B cell (primary cell): ENCODE measurements at regions not wholly inside any gene's neighbourhood (a gene's known extent, or its start where the extent isn't known, plus 50 kb on each side); places are given as distances from the start of the nearest gene placed in this dataset.
"Not testable (repeated sequence)": the region's sequence is repeated elsewhere in the genome, so short reads cannot be mapped to it uniquely, and the experiment has no call there.

Experiments used
- ATAC-seq: fragments of 200-7000 bp; cut with Tn5 transposase; one replicate; pipeline ENCODE4 v1.10.0; 2021; ENCODE audit warnings: low read depth, mild to moderate bottlenecking, moderate number of reproducible peaks, moderate library complexity
- CTCF ChIA-PET: fragments of 350-600 bp; sonication (Branson Sonifier 250); formaldehyde crosslinking; loops from one replicate; lab custom pipeline; 2021; ENCODE audit warnings: antibody characterized with exemption, inconsistent platforms; lab: Charles Lee
- POLR2A ChIA-PET: fragments of 350-600 bp; sonication (Branson Sonifier 250); formaldehyde crosslinking; loops from one replicate; lab custom pipeline; 2021; ENCODE audit warnings: antibody characterized with exemption; lab: Charles Lee
- DNase-seq: peaks from one replicate; pipeline ENCODE4 v3.0.0; 2013
- H2AFZ ChIP-seq: 2 replicates; pipeline ENCODE4 v1.6.1; 2012; ENCODE audit warnings: mild to moderate bottlenecking, low read depth, low read length; ENCODE audit not compliant: insufficient read depth, poor library complexity, severe bottlenecking
- H3K27ac ChIP-seq, 2 donors: 1 replicate in 1 of 2; 2 replicates in 1 of 2; pipeline ENCODE4 v1.5.1; 2012 to 2013; ENCODE audit warnings: low read length in 2 of 2, mild to moderate bottlenecking in 2 of 2, moderate library complexity in 1 of 2
- H3K27me3 ChIP-seq, 4 experiments: fragments of 200-600 bp in 1 of 4; sonication (generic) in 1 of 4; replicated peaks in 1 of 4; 1 replicate in 2 of 4; 2 replicates in 2 of 4; pipeline versions ENCODE4 v1.6.1 to v1.7.0; 2013 to 2016; ENCODE audit warnings: low read length in 3 of 4, mild to moderate bottlenecking in 2 of 4, mixed read lengths in 1 of 4, moderate library complexity in 1 of 4; ENCODE audit not compliant: insufficient read depth in 4 of 4, control insufficient read depth in 3 of 4; ENCODE audit errors: control extremely low read depth in 1 of 4
- H3K36me3 ChIP-seq, 2 experiments: replicated peaks in 1 of 2; 1 replicate in 1 of 2; 2 replicates in 1 of 2; pipeline versions ENCODE4 v1.6.1 to v1.7.1; 2013; ENCODE audit warnings: low read length in 1 of 2; ENCODE audit not compliant: insufficient read depth in 2 of 2, control insufficient read depth in 1 of 2; ENCODE audit errors: control extremely low read depth in 1 of 2, extremely low read depth in 1 of 2
- H3K4me1 ChIP-seq, 2 donors: fragments of 200-600 bp in 1 of 2; sonication (generic) in 1 of 2; 1 replicate in 1 of 2; 2 replicates in 1 of 2; pipeline versions ENCODE4 v1.5.1 to v1.6.1; 2013 to 2017; ENCODE audit warnings: low read length in 2 of 2; ENCODE audit not compliant: control insufficient read depth in 2 of 2, insufficient read depth in 2 of 2
- H3K4me2 ChIP-seq: replicated peaks from 2 replicates; pipeline ENCODE3; 2012; ENCODE audit warnings: mild to moderate bottlenecking, low read depth, low read length; ENCODE audit not compliant: poor library complexity, severe bottlenecking
- H3K4me3 ChIP-seq, 5 experiments: fragments of 200-600 bp in 1 of 5; sonication (generic) in 1 of 5; 1 replicate in 3 of 5; 2 replicates in 2 of 5; pipeline versions ENCODE4 v1.5.1 to v1.7.0; 2011 to 2016; ENCODE audit warnings: low read length in 4 of 5, mild to moderate bottlenecking in 4 of 5, low read depth in 2 of 5, control low read depth in 1 of 5, moderate library complexity in 1 of 5; ENCODE audit not compliant: insufficient read depth in 1 of 5; ENCODE audit errors: control extremely low read depth in 1 of 5, extremely low read depth in 1 of 5
- H3K79me2 ChIP-seq: fragments of 200-600 bp; sonication (generic); one replicate; pipeline ENCODE4 v1.6.0; 2016; ENCODE audit warnings: low read length; ENCODE audit not compliant: control insufficient read depth, insufficient read depth
- H3K9ac ChIP-seq: fragments of 200-600 bp; sonication (generic); 2 replicates; pipeline ENCODE4 v1.6.1; 2017; ENCODE audit warnings: mild to moderate bottlenecking, low read length, moderate library complexity
- H3K9me3 ChIP-seq, 3 donors: one replicate each; pipeline versions ENCODE4 v1.6.1 to v1.7.1; 2013; ENCODE audit warnings: low read length in 2 of 3; ENCODE audit not compliant: control insufficient read depth in 2 of 3, insufficient read depth in 1 of 3; ENCODE audit errors: control extremely low read depth in 1 of 3
- H4K20me1 ChIP-seq: 2 replicates; pipeline ENCODE4 v1.6.0; 2012; ENCODE audit warnings: mild to moderate bottlenecking, low read length; ENCODE audit not compliant: insufficient read depth, control insufficient read depth, poor library complexity, severe bottlenecking
- H3K27ac Mint-ChIP-seq: one replicate; pipeline ENCODE4 v1.8.0; 2021; ENCODE audit warnings: mixed read lengths
- H3K27me3 Mint-ChIP-seq: one replicate; pipeline ENCODE4 v1.8.0; 2021; ENCODE audit warnings: mixed read lengths
- H3K4me1 Mint-ChIP-seq: one replicate; pipeline ENCODE4 v1.8.0; 2021; ENCODE audit warnings: mixed read lengths
- H3K4me3 Mint-ChIP-seq: one replicate; pipeline ENCODE4 v1.8.0; 2021; ENCODE audit warnings: mixed read lengths
- H3K9me3 Mint-ChIP-seq: one replicate; pipeline ENCODE4 v1.8.0; 2022; ENCODE audit warnings: mixed read lengths; ENCODE audit not compliant: insufficient read depth
- WGBS: methylation state at CpG from one replicate; pipeline ENCODE4 v1.1.5; 2013; ENCODE audit warnings: missing lambda C conversion rate; ENCODE audit not compliant: insufficient coverage; 5-methylcytosine and 5-hydroxymethylcytosine counted together
- intact Hi-C: fragments of 100-400 bp; cut with micrococcal nuclease; formaldehyde crosslinking; loops from one replicate; pipeline ENCODE4 v1.10.0; 2022

DNA sequence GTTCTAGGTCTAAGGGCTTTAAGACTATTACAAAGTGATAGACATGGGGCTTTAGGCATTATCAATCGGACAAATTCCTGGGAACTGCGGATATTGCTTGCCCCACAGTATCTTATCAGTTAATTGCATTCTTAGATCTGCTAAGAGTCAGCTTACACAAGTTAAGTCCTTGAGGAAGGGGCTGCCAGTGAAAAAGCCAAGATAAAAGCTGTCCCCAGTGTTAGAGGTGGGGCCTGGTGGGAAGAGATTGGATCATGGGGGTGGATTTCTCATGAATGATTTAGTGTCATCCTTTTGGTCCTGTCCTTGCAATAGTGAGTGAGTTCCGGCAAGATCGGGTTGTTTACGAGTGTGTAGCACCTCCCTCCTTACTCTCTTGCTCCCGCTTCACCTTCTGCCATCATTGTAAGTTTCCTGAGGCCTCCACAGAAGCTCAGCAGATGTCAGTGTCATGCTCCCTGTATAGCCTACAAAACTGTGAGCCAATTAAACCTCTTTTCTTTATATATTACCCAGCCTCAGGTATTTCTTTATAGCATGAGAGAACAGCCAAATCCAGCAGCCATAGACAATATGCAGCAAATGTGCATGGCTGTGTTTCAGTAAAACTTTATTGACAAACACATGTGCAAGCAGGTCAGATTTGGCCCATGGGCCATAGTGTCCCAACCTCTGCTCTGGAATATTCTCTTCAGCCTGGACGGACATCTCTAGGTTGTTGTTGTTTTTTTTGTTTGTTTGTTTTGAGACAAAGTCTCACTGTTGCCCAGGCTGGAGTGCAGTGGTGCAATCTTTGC is 169.6 kb upstream of the CCZ1B start:
- H3K9ac ChIP-seq, H3K27ac Mint-ChIP-seq, ATAC-seq, H3K9me3 Mint-ChIP-seq, DNase-seq, POLR2A ChIA-PET, H3K36me3 ChIP-seq, H3K79me2 ChIP-seq, H3K4me3 ChIP-seq, H3K27ac ChIP-seq, H3K4me1 ChIP-seq, H2AFZ ChIP-seq, H3K4me1 Mint-ChIP-seq, H3K4me2 ChIP-seq, H4K20me1 ChIP-seq, H3K4me3 Mint-ChIP-seq, H3K27me3 ChIP-seq, intact Hi-C loops: not testable (repeated sequence)
- peaks cover 17% of the 10 kb centered on the region for H3K27me3 Mint-ChIP-seq
- CTCF ChIA-PET, result interaction anchor here (0.6 kb wide), 1 partner anchor 846 kb away, joined by 4 read pairs; no protein-coding TSS in a partner anchor
- H3K9me3 ChIP-seq, result peaks cover 0 to 12% (median 8%) of the 10 kb centered on the region in 3 donors
- 92% methylated on average over 4 of the region's 7 CpGs for WGBS

DNA sequence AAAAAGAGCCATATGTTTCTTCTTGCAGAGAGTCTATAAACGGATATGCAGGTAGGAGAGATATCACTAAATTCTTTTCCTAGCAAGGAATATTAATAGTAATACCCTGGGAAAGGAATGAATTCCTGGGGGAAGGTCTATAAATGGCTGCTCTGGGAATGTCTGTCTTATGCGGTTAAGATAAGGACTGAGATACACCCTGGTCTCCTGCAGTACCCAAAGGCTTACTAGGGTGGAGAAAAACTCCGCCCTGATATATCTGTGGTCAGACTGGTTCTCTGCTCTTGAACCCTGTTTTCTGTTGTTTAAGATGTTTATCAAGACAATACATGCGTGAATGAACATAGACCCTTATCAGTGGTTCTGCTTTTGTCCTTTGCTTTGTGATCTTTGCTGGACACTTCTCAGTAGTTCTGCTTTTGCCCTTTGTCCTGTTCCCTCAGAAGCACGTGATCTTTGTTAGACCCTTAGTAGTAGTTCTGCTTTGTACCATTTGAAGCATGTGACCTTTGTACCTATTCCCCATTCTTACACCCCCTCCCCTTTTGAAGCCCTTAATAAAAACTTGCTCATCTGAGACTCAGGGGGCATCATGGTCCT is 173.1 kb upstream of the CCZ1B start:
- H4K20me1 ChIP-seq, H3K9me3 Mint-ChIP-seq, POLR2A ChIA-PET, CTCF ChIA-PET, H3K4me3 ChIP-seq, H3K9ac ChIP-seq, H3K4me2 ChIP-seq, H3K36me3 ChIP-seq, H3K4me1 ChIP-seq, H3K4me1 Mint-ChIP-seq, H2AFZ ChIP-seq, ATAC-seq, H3K79me2 ChIP-seq, DNase-seq, H3K27me3 ChIP-seq, intact Hi-C loops, H3K4me3 Mint-ChIP-seq, H3K27ac ChIP-seq, H3K27ac Mint-ChIP-seq: not testable (repeated sequence)
- no CpG with 5 or more reads among the region's 5 CpGs for WGBS
- peaks cover 0 to 12% (median 8%) of the 10 kb centered on the region in 3 donors for H3K9me3 ChIP-seq
- peaks cover 30% of the 10 kb centered on the region for H3K27me3 Mint-ChIP-seq
